Stimulated activated naive B cell treated with anti-CD40 and anti-IgM and Interleukin-4, amounts not matched to agents 10 μg/mL and 1 μg/mL and 100 μg/mL, for 72 hours (primary cell): ENCODE measurements at regions not wholly inside any gene's neighbourhood (a gene's known extent, or its start where the extent isn't known, plus 50 kb on each side); places are given as distances from the start of the nearest gene placed in this dataset.
"Not testable (repeated sequence)": the region's sequence is repeated elsewhere in the genome, so short reads cannot be mapped to it uniquely, and the experiment has no call there.

ENCODE experiments used
- ATAC-seq, 2 donors: fragments of 150-1000 bp; cut with Tn5 transposase; replicated peaks; 2 replicates each; pipeline ENCODE4 v1.10.0; 2021; ENCODE audit warnings: moderate library complexity in 1 of 2
- DNase-seq: peaks from one replicate; pipeline ENCODE4 v3.0.0; 2021
- H3K27ac Mint-ChIP-seq: one replicate; pipeline ENCODE4 v1.8.0; 2022; ENCODE audit warnings: mild to moderate bottlenecking, mixed read lengths
- H3K27me3 Mint-ChIP-seq, 2 donors: one replicate each; pipeline ENCODE4 v1.8.0; 2022; ENCODE audit warnings: mixed read lengths in 2 of 2
- H3K36me3 Mint-ChIP-seq, 2 donors: one replicate each; pipeline ENCODE4 v1.8.0; 2022; ENCODE audit warnings: mixed read lengths in 2 of 2, mild to moderate bottlenecking in 1 of 2
- H3K4me1 Mint-ChIP-seq, 2 donors: one replicate each; pipeline ENCODE4 v1.8.0; 2022; ENCODE audit warnings: mixed read lengths in 2 of 2, mild to moderate bottlenecking in 1 of 2
- H3K4me3 Mint-ChIP-seq, 2 donors: one replicate each; pipeline ENCODE4 v1.8.0; 2022; ENCODE audit warnings: mild to moderate bottlenecking in 2 of 2, mixed read lengths in 2 of 2, moderate library complexity in 1 of 2
- H3K9me3 Mint-ChIP-seq, 2 donors: one replicate each; pipeline ENCODE4 v1.8.0; 2022; ENCODE audit warnings: mixed read lengths in 2 of 2, mild to moderate bottlenecking in 1 of 2

DNA sequence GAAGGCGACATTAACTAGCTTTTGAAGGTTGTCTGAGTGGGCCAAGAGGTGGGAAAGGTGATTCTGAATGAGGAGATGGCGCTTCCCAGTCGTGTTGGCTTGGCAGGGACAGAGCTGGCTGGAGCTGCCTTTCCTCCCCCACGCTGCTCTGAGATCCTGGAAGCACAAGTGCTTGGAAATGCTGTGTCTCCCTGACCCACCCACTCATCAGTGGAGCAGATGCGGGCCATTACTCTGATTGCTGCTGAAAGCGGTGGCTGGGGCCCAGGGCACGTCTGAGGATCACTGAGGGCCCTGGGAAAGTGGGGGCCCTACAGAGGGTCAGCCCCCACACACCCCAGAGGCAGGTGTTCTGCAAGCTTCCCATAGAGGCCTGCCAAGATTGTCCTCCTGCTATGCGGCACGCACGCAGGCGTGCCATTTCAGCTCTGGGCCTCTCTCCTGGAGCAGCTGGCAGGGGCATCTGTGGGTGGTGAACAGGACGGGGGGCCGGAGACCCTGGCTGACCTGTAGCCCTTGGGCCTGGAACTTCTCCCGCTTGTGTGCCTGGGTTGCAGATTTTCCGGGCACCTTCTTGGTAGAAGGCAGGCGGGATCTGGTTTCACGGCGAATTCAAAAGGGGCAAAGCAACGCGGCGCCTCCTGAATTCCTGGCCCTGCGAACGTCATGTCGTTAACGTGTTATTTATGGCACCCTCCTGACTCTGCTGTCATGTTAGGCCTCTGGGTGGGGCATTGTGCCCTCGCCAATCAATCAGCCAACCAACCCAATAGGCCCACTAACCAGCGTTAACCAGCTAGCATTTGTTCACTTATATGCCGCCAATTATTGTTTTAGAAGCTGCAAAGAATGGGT, 133.8 kb upstream of the TBX3 start:
- Mint-ChIP-seq H3K4me1 (peaks cover 0 to 7% of the 10 kb centered on the region in 2 donors), H3K4me3 (no peak overlapping the region), H3K27me3 (peaks cover 12 to 15% of the 10 kb centered on the region in 2 donors), H3K27ac (peak overlapping the region; percentile 62), H3K9me3 (peaks cover 1 to 9% of the 10 kb centered on the region in 2 donors), H3K36me3 (no peaks in the 10 kb centered on the region)
- DNase-seq (no peak), ATAC-seq (no peak)

- ATAC-seq (no peak), DNase-seq (no peak)
- Mint-ChIP-seq H3K9me3 (peaks cover 1 to 9% of the 10 kb centered on the region in 2 donors), H3K27ac (no peak overlapping the region), H3K4me3 (no peak overlapping the region), H3K36me3 (no peaks in the 10 kb centered on the region), H3K27me3 (peaks cover 18 to 20% of the 10 kb centered on the region in 2 donors), H3K4me1 (peaks cover 0 to 8% of the 10 kb centered on the region in 2 donors)
These were observed 131.2 kb upstream of the TBX3 start for GRCh38 chr12:114815026-114815795.

- H3K27ac Mint-ChIP-seq = no peak overlapping the region
- peaks cover 0 to 8% of the 10 kb centered on the region in 2 donors for H3K4me1 Mint-ChIP-seq
- H3K9me3 Mint-ChIP-seq = peaks cover 3 to 9% of the 10 kb centered on the region in 2 donors
- no peak overlapping the region for H3K4me3 Mint-ChIP-seq
- peaks cover 18 to 24% of the 10 kb centered on the region in 2 donors for H3K27me3 Mint-ChIP-seq
- DNase-seq = no peak
- H3K36me3 Mint-ChIP-seq = no peaks in the 10 kb centered on the region
- no peak for ATAC-seq
These were observed 129.1 kb upstream of the TBX3 start for GRCh38 chr12:114812858-114813761.

DNA sequence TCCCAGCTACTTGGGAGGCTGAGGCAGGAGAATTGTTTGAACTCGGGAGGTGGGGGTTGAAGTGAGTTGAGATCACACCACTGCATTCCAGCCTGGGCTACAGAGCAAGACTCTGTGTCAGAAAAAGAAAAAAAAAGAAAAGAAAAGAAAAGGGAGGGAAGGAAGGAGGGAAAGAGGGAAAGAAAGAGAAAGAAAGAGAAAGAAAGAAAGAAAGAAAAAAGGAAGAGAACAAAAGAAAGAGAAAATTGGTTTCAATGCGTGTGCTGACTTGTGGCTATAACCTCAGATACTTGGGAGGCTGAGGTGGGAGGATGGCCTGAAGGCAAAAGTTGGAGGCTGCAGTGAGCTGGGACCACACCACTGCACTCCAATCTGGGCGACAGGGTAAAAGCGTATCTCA, 128.4 kb upstream of the TBX3 start:
- Mint-ChIP-seq H3K4me1 (peaks cover 0 to 8% of the 10 kb centered on the region in 2 donors), H3K27ac (no peak overlapping the region), H3K27me3 (peaks cover 25 to 28% of the 10 kb centered on the region in 2 donors), H3K9me3 (peaks cover 3 to 9% of the 10 kb centered on the region in 2 donors), H3K36me3 (peaks cover 0 to 3% of the 10 kb centered on the region in 2 donors), H3K4me3 (no peak overlapping the region)
- DNase-seq = no peak
- ATAC-seq = no peak

- no peak for ATAC-seq
- peaks cover 0 to 8% of the 10 kb centered on the region in 2 donors for H3K4me1 Mint-ChIP-seq
- H3K27ac Mint-ChIP-seq = no peak overlapping the region
- peaks cover under 1 to 4% of the 10 kb centered on the region in 2 donors for H3K9me3 Mint-ChIP-seq
- H3K27me3 Mint-ChIP-seq = peaks cover 15 to 22% of the 10 kb centered on the region in 2 donors
- no peak for DNase-seq
- peaks cover 0 to 3% of the 10 kb centered on the region in 2 donors for H3K36me3 Mint-ChIP-seq
- no peak overlapping the region for H3K4me3 Mint-ChIP-seq
These were observed 125.1 kb upstream of the TBX3 start for GRCh38 chr12:114809097-114809496.

DNA sequence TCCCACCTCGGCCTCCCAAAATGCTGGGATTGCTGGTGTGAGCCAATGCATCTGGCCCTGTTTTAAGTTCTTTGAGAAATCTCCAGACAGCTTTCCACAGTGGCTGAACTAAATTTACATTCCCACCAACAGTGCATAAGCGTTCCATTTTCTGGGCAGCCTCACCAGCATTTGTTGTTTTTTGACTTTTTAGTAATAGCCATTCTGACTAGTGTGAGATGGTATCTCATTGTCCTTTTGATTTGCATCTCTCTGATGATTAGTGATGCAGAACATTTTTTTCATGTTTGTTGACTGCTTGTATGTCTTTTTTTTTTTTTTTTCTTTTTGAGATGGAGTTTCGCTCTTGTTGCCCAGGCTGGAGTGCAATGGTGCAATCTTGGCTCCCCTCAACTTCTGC, 117.4 kb upstream of the TBX3 start:
- H3K27ac Mint-ChIP-seq, DNase-seq, H3K9me3 Mint-ChIP-seq, H3K4me3 Mint-ChIP-seq, ATAC-seq, H3K27me3 Mint-ChIP-seq, H3K4me1 Mint-ChIP-seq, H3K36me3 Mint-ChIP-seq: not testable (repeated sequence)

DNA sequence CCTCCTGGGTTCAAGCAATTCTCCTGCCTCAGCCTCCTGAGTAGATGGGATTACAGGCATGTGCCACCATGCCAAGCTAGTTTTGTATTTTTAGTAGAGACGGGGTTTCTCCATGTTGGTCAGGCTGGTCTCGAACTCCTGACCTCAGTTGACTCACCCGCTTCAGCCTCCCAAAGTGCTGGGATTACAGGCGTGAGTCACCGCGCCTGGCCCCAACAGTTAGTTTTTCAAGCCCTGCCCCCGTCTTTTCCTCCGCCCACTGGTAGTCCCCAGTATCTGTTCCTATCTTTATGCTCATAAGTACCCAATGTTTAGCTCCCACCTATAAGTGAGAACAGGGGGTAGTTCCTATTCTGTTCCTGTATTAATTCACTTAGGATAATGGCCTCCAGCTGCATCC, 116.6 kb upstream of the TBX3 start:
- not testable (repeated sequence) for DNase-seq, ATAC-seq, H3K27ac Mint-ChIP-seq, H3K27me3 Mint-ChIP-seq, H3K9me3 Mint-ChIP-seq, H3K4me1 Mint-ChIP-seq, H3K36me3 Mint-ChIP-seq, H3K4me3 Mint-ChIP-seq

DNA sequence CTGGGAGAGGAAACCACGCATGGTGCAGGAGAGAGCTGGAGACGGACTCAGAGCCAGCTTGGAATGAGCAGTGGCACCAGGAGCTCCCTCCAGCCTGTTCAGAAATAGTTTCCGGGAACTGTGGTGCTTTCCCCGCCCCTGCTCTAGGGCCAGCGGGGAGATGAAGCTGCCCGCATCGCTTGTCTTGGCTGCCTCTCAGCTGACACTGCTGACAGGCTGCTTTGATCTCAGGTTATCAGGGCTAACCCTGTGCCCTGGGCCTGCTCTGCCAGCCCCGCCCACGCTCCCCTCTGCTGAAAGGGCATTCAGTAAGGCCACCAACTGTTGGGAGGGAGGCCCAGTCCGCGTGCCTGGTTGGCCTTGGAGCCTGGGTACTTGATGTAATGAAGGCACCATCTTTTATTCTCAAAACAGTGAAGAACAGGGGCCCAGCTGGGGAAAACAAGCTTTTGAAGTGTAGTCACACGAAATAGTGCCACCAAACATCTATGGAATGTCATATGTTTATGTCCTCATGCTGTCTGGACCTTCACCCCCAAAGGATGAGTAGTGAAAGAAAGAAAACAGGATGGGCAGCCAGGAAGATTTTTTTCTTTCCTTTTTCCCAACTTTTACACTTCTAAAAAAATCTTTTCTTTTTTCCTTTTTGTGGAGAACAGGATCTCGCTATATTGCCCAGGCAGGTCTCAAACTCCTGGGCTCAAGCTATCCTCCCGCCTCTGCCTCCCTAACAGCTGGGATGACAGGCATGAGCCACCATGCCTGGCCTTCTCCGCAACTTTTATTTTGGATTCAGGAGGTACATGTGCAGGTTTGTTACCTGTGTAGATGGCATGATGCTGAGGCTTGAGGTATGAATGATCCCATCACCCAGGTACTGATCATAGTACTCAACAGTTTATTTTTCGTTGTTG, 115.9 kb upstream of the TBX3 start:
- DNase-seq (no peak), ATAC-seq (no peak)
- Mint-ChIP-seq H3K27me3 (no peaks in the 10 kb centered on the region), H3K27ac (no peak overlapping the region), H3K9me3 (peaks cover 0 to 1% of the 10 kb centered on the region in 2 donors), H3K4me3 (no peak overlapping the region), H3K4me1 (no peaks in the 10 kb centered on the region), H3K36me3 (no peaks in the 10 kb centered on the region)

DNA sequence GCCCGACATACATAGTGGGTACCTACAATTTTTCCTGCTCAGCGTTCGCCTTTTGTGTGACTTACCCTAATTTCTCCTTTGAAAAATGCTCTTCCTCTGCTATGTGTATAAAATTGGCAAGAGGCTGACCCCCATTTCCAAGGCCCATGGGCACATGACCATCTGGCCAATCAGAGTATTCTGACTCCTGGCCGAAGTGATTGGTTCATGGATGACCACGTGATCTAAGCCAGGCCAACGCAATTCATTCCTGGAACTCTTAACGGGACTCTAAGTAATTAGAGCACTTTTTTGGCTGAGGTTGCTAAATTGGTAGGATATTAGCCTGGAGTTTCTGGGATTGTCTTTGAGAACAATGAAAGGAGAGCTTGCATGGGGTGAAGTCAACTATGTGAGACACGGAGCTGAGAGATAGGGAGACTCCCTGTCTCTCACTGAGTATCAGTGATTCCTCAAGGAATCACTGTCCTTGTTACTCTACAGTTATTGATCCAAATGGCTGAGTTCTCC, 110.1 kb upstream of the TBX3 start:
- ATAC-seq (no peak), DNase-seq (no peak)
- H3K27ac Mint-ChIP-seq = no peak overlapping the region
- H3K27me3 Mint-ChIP-seq = no peaks in the 10 kb centered on the region
- peaks cover 0 to 4% of the 10 kb centered on the region in 2 donors for H3K9me3 Mint-ChIP-seq
- H3K4me1 Mint-ChIP-seq = no peaks in the 10 kb centered on the region
- H3K4me3 Mint-ChIP-seq = no peak overlapping the region
- no peaks in the 10 kb centered on the region for H3K36me3 Mint-ChIP-seq

DNA sequence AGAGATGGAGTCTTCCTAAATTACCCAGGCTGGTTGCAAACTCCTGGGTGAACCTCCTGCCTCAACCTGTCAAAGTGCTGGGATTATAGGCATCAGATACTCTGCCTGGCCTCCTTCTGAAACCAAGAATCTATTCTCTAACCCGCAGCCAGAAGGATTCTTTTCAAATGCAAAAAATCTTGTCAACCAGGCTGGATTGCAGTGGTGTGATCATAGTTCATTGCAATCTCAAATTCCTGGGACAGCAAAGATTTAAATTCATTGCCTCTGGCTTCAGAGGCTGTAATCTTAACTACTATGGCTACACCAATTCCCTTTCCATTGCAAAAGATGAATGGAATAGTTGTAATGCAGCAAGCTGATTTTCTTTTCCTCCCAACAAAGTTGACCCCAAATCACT, 106.3 kb upstream of the TBX3 start:
- no peaks in the 10 kb centered on the region for H3K27me3 Mint-ChIP-seq
- no peak overlapping the region for H3K27ac Mint-ChIP-seq
- no peak for ATAC-seq
- no peak for DNase-seq
- peaks cover 0 to 4% of the 10 kb centered on the region in 2 donors for H3K9me3 Mint-ChIP-seq
- H3K4me3 Mint-ChIP-seq = no peak overlapping the region
- H3K4me1 Mint-ChIP-seq = no peaks in the 10 kb centered on the region
- H3K36me3 Mint-ChIP-seq = no peaks in the 10 kb centered on the region

GRCh38 chr12:114789821-114790220, 105.8 kb upstream of the TBX3 start:
- H3K27me3 Mint-ChIP-seq = no peaks in the 10 kb centered on the region
- ATAC-seq = no peak
- H3K36me3 Mint-ChIP-seq = no peaks in the 10 kb centered on the region
- H3K27ac Mint-ChIP-seq = no peak overlapping the region
- H3K4me3 Mint-ChIP-seq = no peak overlapping the region
- peaks cover 0 to 4% of the 10 kb centered on the region in 2 donors for H3K9me3 Mint-ChIP-seq
- H3K4me1 Mint-ChIP-seq = no peaks in the 10 kb centered on the region
- DNase-seq = no peak

- no peaks in the 10 kb centered on the region for H3K36me3 Mint-ChIP-seq
- DNase-seq = no peak
- ATAC-seq = no peak
- H3K4me3 Mint-ChIP-seq = no peak overlapping the region
- H3K27ac Mint-ChIP-seq = no peak overlapping the region
- no peaks in the 10 kb centered on the region for H3K4me1 Mint-ChIP-seq
- H3K9me3 Mint-ChIP-seq = peaks cover 0 to 4% of the 10 kb centered on the region in 2 donors
- no peaks in the 10 kb centered on the region for H3K27me3 Mint-ChIP-seq
These were observed 105.3 kb upstream of the TBX3 start for GRCh38 chr12:114789276-114789675.

DNA sequence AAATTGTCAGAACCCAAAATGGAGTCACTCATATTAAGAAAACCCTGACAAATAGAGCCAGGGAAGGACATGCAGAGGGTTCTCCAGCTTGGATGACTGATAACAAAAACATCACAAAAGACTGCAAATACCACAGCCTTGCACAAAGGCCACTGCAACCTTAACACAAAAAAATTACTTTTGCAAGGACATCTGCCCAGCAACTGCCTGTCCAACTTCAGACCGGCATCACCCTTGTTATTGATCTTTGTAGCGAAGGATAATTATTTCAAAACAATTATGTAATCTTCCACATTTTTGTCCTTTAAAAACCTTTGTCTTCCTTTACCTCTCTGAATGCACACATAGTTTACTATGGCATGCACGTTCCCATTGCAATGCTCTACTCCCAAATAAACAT, 100.6 kb upstream of the TBX3 start:
- Mint-ChIP-seq H3K27ac (no peak overlapping the region), H3K9me3 (peaks cover 0 to 1% of the 10 kb centered on the region in 2 donors), H3K36me3 (no peaks in the 10 kb centered on the region), H3K27me3 (no peaks in the 10 kb centered on the region), H3K4me3 (no peak overlapping the region), H3K4me1 (no peaks in the 10 kb centered on the region)
- DNase-seq (no peak), ATAC-seq (no peak)
